IPS-NIHi11 (cell line): ENCODE measurements at regions not wholly inside any gene's neighbourhood (a gene's known extent, or its start where the extent isn't known, plus 50 kb on each side); places are given as distances from the start of the nearest gene placed in this dataset.
A peak's percentile ranks its signal among the peaks of the same experiment; 100 is the strongest.

Experiments
- DNase-seq: peaks from one replicate; pipeline ENCODE4 v3.0.0; 2012; ENCODE audit warnings: mixed read lengths, low spot score

DNA sequence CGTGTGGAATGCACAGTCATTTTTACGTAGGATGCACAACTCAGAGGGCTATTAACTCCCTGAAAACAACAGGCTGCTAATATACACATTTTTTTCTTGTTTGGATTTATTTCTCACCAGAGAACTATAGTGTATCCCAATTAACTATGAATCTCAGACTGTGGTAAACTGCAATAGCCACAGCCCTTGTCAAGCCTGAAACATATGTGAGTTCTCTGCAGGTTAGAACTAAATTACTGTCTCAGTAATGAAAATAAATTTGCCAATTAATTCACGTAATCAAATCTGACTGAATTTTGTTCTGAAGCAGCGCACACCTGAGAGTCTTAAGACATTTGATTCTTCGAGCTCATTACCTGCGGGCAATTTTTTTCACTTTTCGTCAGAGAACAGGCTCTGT lies 318.6 kb downstream of the PMP22 start:
- no peak for DNase-seq

- DNase-seq, result no peak
Measured at GRCh38 chr17:14942526-14943190, 322.5 kb downstream of the PMP22 start.

DNA sequence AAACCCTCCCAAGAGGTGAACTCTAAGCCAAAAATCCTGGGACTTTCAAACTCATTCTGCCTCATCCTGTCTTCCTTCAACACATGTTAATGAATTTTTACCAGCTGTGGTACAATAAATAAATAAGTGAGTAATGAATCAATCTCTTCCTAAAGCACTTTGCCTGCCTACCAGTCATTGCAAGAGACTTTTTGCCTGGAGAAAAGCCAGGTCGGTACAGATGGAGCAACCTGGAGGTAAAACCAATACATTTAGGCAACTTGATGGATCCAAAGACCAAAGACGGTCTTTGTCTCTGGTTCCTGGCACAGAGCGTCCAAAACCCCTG lies 324.2 kb downstream of the PMP22 start:
- no peak for DNase-seq

DNA sequence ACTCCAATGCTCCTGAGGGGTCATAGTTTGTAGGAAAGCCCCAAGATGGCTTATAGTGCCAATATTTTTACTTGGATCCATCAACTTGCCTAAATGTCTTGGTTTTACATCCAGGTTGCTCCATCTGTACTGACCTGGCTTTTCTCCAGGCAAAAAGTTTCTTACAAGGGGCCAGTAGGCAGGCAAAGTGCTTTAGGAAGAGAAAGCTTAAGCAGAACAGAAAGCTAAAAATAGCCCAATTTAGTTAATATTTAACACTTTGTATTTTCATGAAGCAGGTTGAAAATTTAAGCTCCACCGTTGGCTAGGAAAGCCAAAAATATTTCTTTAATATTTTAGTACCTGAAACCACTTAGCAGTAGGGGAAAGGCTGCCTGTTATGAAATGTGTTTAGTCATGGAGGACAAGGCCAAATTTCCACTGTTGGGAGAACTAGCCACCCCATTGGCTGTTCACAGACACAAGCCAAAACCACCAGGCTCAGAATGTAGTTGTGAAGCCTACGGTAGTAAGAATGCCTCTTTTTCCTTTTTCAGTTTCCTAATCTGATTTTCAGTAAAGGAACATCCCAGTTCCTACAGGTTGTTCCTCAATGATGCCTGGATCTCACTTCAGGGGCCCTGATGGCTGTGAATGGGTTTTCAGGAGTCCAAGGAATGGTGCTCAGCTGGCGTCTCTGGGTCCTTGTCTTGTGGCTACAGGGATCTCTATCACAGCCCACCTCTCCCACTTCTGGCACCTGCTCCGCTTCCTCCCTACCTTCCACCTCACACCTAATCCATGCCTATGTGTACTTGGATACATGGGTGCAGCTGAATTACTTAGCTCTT lies 324.8 kb downstream of the PMP22 start:
- no peak for DNase-seq

DNA sequence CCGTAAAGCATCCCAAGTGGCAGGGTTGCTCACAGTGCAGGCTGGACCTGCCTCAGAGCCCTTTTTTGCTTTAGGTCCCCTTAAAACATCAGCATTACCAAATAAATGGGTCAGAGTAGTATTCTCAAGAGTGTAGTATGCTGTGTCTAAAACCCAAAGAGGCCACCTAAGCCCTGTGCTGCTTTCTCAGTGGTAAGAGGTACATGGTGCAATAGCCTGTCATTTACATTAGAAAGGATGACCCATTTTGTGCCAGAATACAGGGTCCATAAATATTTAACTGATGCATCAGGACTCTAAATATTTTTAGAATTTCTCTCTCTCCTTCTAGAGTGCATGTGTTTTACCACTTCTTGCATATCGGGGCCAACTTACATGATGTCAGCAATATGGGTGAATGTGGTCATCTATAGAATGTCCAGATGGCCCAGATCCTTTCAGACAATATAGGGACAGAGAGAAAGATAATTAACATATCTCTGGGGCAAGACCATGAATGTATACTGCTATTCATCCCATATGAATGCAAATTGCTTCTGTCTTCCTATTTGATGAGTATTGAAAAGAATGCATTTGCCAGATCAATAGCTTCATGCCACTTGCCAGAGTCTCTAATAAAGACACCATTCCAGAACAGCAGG lies 329.2 kb downstream of the PMP22 start:
- DNase-seq, result no peak

- no peak for DNase-seq
Measured at GRCh38 chr17:14935139-14935841, 329.8 kb downstream of the PMP22 start.

- no peak for DNase-seq
Measured at GRCh38 chr17:14933676-14934075, 331.4 kb downstream of the PMP22 start.

- peak; percentile 59 for DNase-seq
Measured at GRCh38 chr17:14926526-14927122, 338.5 kb downstream of the PMP22 start.

- no peak for DNase-seq
Measured at GRCh38 chr17:14926073-14926472, 339.1 kb downstream of the PMP22 start.

GRCh38 chr17:14925498-14925897 lies 339.6 kb downstream of the PMP22 start:
- DNase-seq, result no peak

GRCh38 chr17:14923981-14924380 lies 341.1 kb downstream of the PMP22 start:
- DNase-seq, result no peak

GRCh38 chr17:14922411-14922810 lies 342.7 kb downstream of the PMP22 start:
- no peak for DNase-seq

DNA sequence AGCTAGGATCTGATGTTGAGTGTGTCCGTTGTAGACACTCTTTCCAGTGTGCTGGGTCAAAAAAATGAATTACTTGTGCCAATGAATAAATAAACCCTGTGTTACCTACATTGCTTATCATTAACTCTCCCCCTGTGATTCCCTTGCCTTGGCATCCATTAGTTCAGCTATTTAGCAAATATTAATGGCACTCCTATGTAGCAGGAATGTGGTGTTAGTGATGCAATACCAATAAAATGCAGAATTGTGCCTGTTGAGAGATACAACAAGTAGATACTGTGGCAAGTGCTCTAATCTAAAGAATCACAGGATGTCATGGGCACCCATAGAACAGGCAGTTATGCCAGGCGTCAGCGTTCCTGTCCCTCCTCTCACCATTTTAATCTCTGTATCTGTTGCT lies 343.2 kb downstream of the PMP22 start:
- no peak for DNase-seq

DNA sequence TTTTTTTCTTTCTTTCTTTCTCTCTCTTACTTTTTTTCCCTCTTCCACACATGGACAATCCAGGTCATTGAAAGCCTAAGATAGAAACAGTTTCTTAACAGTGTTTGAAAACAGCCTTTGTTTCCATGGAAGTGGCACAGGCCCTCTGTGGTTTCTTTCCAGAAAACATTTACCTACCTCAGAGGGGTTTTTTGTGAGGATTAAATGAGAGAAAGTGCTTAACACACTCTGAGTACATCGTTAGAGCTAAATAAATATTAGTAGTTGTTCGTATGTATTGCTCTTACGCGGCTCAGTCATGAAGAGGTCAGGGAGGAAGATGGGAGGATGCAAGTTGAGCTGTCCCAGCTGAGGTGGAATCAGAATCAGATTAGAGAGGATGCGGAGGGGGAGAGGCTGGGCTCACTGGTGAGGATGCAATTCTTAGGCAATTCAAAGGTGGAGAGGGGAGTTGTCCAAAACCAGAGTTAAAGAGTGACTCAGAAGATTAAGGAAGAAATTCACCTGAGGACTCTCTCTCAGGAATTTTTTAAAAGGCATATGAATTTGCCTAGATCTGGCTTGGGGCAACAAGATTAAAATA lies 345.4 kb downstream of the PMP22 start:
- DNase-seq, result no peak

GRCh38 chr17:14919094-14919493 lies 346.0 kb downstream of the PMP22 start:
- DNase-seq, result no peak

DNA sequence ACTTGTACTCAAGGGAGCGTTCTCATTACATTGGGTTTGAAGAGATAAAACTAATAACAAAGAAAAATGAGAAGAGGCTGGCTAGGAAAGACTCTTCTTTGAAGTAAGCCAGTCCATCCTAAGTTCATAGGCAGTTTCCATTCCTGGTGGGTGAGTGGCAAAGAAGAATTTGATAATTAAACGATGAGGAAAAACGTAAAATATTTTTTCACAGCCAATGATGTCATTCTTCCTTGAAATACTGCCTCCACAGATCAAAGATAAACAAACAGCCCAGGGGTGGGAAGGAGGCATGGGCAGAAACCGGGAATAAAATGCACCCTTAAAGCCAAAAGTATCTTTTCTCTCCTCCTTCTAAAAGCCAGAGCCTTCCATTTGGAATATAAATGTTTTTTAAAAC lies 346.6 kb downstream of the PMP22 start:
- no peak for DNase-seq

DNA sequence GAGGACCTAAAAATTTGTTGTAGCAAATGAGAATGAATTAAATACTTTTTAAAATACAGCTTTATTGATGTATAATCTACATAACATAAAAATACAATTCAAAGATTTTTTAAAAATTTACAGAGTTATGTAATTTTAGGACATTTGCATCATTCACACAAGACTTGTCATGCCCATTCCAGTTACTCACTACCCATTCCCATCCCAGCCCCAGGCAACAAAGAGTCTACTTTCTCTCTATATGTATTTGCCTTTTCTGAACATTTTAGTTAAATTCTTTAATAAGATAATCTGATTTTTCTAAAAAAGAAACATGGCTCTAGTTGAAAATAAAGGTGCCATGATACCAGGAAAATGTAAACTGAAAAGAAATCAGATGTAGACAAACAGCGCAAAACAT lies 354.2 kb downstream of the PMP22 start:
- DNase-seq, result no peak

- DNase-seq, result no peak
Measured at GRCh38 chr17:14904386-14904785, 360.7 kb downstream of the PMP22 start.

DNA sequence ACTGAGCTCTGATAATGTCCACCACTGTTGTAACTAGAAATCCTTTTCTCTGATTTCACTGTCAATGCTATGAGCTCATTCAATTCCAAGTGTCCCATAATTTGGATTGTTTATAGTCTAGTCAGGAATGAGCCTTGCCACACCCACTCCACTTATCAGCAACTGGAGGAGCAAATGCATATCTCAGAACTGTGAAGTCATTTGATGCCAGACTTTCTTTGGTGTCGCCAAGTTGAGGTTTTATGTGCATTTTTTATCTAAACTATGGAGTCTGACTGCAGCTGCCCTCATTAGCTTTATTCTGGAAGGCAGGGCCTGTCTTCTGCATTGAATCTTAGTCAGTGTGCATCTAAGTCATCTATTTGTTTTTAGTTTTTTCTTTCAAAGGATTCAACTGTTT lies 361.3 kb downstream of the PMP22 start:
- no peak for DNase-seq

DNA sequence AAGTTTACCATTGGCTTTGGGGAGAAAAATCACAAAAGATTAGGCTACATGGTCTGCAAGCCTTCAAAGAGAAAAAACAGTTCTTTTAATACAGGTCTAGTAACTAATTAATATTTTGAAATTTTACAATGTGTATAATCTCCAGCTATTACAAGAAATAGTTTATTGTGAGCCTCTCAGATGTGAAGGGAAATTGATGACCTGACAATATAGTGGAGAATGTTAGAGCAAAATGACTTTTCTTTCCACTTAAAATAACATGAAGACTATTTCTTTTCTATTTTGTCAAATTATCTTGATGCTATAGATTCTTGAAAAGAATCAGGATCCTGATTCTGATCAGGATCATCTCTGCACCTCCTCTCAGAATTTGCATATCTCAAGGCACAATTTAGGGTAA lies 362.3 kb downstream of the PMP22 start:
- no peak for DNase-seq

- DNase-seq, result no peak
Measured at GRCh38 chr17:14902297-14902696, 362.8 kb downstream of the PMP22 start.

GRCh38 chr17:14901376-14901775 lies 363.8 kb downstream of the PMP22 start:
- DNase-seq, result no peak
